ENCODE measurements at regions not wholly inside any gene's neighbourhood (a gene's known extent, or its start where the extent isn't known, plus 50 kb on each side); places are given as distances from the start of the nearest gene placed in this dataset.

DNA sequence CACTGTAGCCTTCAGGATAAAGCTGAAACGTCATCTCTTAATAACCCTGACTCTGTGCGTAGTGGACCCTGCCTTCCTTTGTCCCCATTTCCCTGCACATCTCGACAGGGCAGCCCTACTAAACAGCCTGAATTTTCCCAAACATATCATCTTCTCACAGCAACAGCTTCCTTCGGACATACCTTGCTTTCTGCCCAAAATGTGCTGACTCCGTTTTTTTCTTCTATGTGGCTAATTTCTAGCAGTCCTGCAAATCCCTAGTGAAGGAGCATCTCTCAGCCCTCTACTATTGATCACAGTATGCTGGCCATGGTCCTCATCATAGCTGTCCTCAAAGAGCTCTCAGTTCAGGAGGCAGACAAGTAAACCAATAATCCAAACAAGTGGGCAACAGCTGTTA lies 53.1 kb upstream of the PCED1B start:
- DNase-seq (ENCODE audit: low read depth, low spot score), result no peak

Measured in iPS DF 19.7 (cell line).